ENCODE measurements at regions not wholly inside any gene's neighbourhood (a gene's known extent, or its start where the extent isn't known, plus 50 kb on each side); places are given as distances from the start of the nearest gene placed in this dataset.

DNA sequence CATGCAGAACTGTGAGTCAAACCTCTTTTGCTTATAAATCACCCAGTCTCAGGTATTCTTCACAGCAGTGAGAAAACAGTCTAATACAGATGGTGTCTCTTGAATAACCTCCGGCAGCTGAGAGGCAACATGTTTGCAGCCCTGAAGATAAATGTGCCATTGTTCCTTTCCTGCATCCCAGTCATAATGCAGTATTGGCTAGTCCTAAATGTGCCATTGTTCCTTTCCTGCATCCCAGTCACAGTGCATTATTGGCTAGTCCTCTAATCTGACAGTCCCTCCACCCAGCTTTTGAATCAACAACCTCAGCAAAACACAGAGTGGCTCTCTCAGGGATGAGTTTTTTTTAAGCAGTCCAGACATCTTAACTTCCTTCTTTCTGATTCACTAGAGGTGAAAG lies 550.7 kb downstream of the RIT2 start:
- ChIA-PET POLR2A (no interaction called here), CTCF (no interaction called here)
- Histone ChIP-seq H3K9me3 (no peaks in the 10 kb centered on the region), H3K27ac (ENCODE audit: low read depth in 2 of 2, low read length in 1 of 2) (no peak overlapping the region), H3K4me1 (ENCODE audit: control insufficient read depth in 1 of 2, insufficient read depth in 2 of 2, low read depth in 1 of 2, low read length in 1 of 2) (no peaks in the 10 kb centered on the region), H3K36me3 (replicated peaks in 1 of 2; ENCODE audit: control insufficient read depth in 1 of 2, insufficient read depth in 2 of 2, low read length in 1 of 2) (no peaks in the 10 kb centered on the region), H3K4me2 (no peak overlapping the region), H4K20me1 (ENCODE audit: insufficient read depth) (no peaks in the 10 kb centered on the region), H3K9ac (no peak overlapping the region), H3K9me2 (peaks cover 5% of the 10 kb centered on the region; the same call in 1 of the 2 replicates), H3K4me3 (ENCODE audit: low read depth in 2 of 2, low read length in 1 of 2) (no peak overlapping the region), H2AFZ (ENCODE audit: low read depth) (no peak overlapping the region), H3K27me3 (ENCODE audit: insufficient read depth) (no peaks in the 10 kb centered on the region), H3F3A (replicated peaks; ENCODE audit: insufficient read depth) (no peaks in the 10 kb centered on the region), H3K79me2 (ENCODE audit: insufficient read depth) (no peaks in the 10 kb centered on the region)
- TF ChIP-seq TEAD4 (IDR thresholded peaks at IDR 0.05; ENCODE audit: borderline replicate concordance, insufficient read depth) = no peak
- TF ChIP-seq TCF12 (IDR thresholded peaks at IDR 0.05) = no peak
- TF ChIP-seq EZH2phosphoT487 (IDR thresholded peaks at IDR 0.05; ENCODE audit: borderline replicate concordance, low read depth) = no peak
- no peak for TF ChIP-seq FOSL2 (IDR thresholded peaks at IDR 0.05; ENCODE audit: borderline replicate concordance, low read depth)
- no peak for TF ChIP-seq RXRA (IDR thresholded peaks at IDR 0.05; ENCODE audit: borderline replicate concordance, low read depth)
- no peak for TF ChIP-seq GATA2 (CRISPR knock-in tag; IDR thresholded peaks at IDR 0.05)
- TF ChIP-seq, protein P1, sequence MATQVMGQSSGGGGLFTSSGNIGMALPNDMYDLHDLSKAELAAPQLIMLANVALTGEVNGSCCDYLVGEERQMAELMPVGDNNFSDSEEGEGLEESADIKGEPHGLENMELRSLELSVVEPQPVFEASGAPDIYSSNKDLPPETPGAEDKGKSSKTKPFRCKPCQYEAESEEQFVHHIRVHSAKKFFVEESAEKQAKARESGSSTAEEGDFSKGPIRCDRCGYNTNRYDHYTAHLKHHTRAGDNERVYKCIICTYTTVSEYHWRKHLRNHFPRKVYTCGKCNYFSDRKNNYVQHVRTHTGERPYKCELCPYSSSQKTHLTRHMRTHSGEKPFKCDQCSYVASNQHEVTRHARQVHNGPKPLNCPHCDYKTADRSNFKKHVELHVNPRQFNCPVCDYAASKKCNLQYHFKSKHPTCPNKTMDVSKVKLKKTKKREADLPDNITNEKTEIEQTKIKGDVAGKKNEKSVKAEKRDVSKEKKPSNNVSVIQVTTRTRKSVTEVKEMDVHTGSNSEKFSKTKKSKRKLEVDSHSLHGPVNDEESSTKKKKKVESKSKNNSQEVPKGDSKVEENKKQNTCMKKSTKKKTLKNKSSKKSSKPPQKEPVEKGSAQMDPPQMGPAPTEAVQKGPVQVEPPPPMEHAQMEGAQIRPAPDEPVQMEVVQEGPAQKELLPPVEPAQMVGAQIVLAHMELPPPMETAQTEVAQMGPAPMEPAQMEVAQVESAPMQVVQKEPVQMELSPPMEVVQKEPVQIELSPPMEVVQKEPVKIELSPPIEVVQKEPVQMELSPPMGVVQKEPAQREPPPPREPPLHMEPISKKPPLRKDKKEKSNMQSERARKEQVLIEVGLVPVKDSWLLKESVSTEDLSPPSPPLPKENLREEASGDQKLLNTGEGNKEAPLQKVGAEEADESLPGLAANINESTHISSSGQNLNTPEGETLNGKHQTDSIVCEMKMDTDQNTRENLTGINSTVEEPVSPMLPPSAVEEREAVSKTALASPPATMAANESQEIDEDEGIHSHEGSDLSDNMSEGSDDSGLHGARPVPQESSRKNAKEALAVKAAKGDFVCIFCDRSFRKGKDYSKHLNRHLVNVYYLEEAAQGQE (IDR thresholded peaks at IDR 0.05; ENCODE audit: low read depth, low read length) = no peak
- TF ChIP-seq, protein P2, sequence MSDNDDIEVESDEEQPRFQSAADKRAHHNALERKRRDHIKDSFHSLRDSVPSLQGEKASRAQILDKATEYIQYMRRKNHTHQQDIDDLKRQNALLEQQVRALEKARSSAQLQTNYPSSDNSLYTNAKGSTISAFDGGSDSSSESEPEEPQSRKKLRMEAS (IDR thresholded peaks at IDR 0.05; ENCODE audit: low read depth) = no peak
- TF ChIP-seq, protein P3, sequence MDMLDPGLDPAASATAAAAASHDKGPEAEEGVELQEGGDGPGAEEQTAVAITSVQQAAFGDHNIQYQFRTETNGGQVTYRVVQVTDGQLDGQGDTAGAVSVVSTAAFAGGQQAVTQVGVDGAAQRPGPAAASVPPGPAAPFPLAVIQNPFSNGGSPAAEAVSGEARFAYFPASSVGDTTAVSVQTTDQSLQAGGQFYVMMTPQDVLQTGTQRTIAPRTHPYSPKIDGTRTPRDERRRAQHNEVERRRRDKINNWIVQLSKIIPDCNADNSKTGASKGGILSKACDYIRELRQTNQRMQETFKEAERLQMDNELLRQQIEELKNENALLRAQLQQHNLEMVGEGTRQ (IDR thresholded peaks at IDR 0.05; ENCODE audit: borderline replicate concordance, low read depth, low read length) = no peak
- no peak for TF ChIP-seq PBX3 (IDR thresholded peaks at IDR 0.05)
- TF ChIP-seq RCOR1 (IDR thresholded peaks at IDR 0.05; ENCODE audit: low read length) = no peak
- TF ChIP-seq YY1 (IDR thresholded peaks at IDR 0.05; ENCODE audit: low read depth) = no peak
- no peak for TF ChIP-seq NFIC (IDR thresholded peaks at IDR 0.05; ENCODE audit: borderline replicate concordance)
- 60% methylated on average over 1 of the region's 1 CpG for WGBS (ENCODE audit: low lambda C conversion rate)
- no peak for DNase-seq
